ENCODE measurements at regions not wholly inside any gene's neighbourhood (a gene's known extent, or its start where the extent isn't known, plus 50 kb on each side); places are given as distances from the start of the nearest gene placed in this dataset.

GRCh38 chr14:87111126-87111525 is 881.9 kb downstream of the GALC start:
- no peak for DNase-seq (ENCODE audit: low read depth, low spot score)

DNA sequence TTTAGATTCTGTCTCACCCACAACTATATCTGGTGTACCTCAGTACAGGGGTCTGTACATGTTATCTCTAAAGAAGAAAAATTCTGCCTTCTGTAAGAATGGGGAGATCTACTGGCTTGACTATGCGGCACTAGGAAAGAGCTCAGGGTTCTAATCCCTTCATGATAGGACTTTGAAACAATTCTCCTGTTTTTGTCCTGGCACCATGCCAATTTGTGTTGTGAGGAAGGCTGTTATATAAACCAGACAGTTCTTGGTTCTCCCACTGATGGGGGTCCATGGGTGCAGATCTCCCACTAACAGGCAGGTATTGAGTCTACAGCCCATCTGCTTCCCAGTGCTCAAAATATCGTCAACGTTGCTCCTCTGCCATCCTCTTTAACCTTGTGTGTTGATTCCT is 883.7 kb downstream of the GALC start:
- no peak for DNase-seq (ENCODE audit: low read depth, low spot score)

GRCh38 chr14:87108726-87109125 is 884.3 kb downstream of the GALC start:
- DNase-seq (ENCODE audit: low read depth, low spot score) = no peak

- no peak for DNase-seq (ENCODE audit: low read depth, low spot score)
These were observed 890.1 kb downstream of the GALC start for GRCh38 chr14:87102811-87103378.

- no peak for DNase-seq (ENCODE audit: low read depth, low spot score)
These were observed 896.0 kb downstream of the GALC start for GRCh38 chr14:87097015-87097414.

DNA sequence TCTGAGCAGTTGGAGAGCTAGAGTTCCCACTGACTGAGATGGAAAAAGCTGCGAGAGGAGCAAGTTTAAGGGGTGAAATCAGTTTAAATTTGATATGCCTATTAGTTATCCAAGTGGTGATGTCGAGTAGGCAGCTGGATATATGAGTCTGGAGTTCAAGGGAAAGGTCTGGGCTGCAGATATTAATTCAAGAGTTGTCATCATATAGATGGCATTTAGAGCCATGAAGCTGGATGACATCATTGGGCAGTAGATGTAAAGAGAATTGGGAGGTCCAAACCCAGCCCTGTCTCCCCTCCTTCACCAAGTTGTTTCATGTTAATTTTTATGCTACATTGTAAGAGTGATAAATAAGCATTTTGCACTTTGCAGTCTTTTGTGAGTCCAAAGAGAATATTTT is 898.1 kb downstream of the GALC start:
- no peak for DNase-seq (ENCODE audit: low read depth, low spot score)

DNA sequence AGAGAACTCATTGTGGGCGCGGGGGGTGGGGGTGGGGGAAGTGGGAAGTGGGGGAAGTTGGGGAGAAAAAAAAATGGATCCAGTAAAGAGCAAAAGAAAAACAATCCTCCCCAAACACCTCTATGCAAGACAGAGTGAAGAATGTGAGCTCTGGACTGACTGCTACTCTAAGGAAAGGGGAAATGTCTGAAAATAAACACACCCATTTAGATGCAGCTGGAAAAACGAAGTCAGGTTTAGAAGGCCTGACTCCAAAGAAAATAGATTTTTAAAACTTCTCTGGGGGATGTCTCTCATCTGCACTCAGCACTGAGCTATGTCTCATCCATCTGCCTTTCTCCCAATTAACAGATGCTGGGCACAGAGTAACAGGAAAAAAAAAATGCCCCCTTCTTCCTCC is 904.4 kb downstream of the GALC start:
- no peak for DNase-seq (ENCODE audit: low read depth, low spot score)

DNA sequence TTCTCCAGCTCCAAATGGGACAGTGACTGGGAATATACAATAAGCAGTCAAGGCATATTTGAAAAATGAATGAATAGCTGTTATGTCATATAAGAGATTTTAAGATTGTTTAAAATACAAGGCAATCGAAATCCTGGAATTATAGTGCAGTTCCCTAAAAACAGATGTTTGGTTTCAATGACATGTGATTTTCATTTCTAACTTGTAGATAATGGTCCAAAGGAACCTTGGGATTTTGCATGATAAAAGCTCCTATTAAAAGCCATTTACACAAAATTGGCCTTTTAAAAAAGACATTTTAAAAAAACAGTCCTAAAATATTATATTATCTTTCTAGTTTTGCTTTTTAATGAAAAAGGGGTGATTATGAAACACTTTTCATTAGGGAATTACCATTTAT is 905.1 kb downstream of the GALC start:
- DNase-seq (ENCODE audit: low read depth, low spot score) = no peak

DNA sequence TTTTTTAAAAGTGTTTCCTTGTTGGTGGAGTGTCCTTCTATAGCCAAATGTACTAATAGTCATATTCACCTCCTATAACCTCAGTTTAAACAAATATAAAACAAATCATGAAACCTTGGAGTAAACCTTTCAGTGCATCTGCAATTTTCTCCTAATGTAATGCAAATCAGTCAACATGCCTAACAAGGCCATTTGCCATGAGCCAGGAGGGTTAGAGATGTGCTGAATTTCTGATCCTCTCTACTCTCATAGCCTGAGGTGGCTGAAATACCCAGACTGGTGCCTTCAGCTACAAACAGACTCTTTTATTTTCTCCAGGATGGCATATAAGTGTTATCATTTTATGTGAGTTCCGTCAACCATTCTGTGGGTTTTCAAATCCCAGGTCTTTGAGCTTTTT is 908.1 kb downstream of the GALC start:
- no peak for DNase-seq (ENCODE audit: low read depth, low spot score)

DNA sequence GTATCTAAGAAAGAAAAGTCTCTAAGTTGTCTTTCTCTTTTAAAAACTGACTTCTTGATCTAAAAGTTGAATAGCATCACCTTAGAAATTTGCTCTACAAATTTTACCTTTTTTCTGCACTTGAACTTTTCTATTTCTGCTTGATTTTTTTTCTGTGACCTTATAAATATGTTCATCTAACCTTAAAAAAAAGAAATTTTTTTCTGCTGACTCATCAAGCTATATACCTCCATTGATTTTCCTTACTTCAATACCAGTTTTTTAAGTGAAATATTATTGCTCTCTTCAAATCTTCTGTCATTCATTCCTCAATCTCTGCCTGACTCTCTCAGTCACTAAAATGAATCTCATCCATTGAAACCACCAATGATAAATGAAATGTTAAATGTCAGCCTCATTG is 910.1 kb downstream of the GALC start:
- DNase-seq (ENCODE audit: low read depth, low spot score) = no peak

- no peak for DNase-seq (ENCODE audit: low read depth, low spot score)
These were observed 912.0 kb downstream of the GALC start for GRCh38 chr14:87081004-87081403.

GRCh38 chr14:87080146-87080545 is 912.8 kb downstream of the GALC start:
- no peak for DNase-seq (ENCODE audit: low read depth, low spot score)

DNA sequence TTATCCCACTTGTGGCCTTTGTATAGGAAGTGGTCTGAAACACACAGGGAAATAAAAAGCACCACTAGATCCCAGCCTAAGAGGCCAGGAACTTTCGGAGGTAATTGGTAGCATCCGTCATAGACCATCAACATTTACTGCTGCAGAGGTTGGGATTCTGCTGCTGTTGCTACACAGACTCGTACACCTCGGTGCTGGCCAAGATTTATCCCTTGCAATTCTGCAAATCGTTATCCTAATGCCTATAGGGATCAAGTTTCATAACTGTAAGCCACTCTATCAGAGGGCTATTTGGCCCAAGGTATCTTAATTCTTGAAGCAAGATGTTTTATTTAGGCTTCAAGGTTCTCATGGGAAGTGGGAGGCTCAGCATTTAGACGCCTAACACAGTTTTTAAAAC is 913.6 kb downstream of the GALC start:
- no peak for DNase-seq (ENCODE audit: low read depth, low spot score)

GRCh38 chr14:87076922-87077321 is 916.1 kb downstream of the GALC start:
- DNase-seq (ENCODE audit: low read depth, low spot score) = no peak

GRCh38 chr14:87076146-87076545 is 916.8 kb downstream of the GALC start:
- no peak for DNase-seq (ENCODE audit: low read depth, low spot score)

GRCh38 chr14:87073880-87074570 is 919.0 kb downstream of the GALC start:
- DNase-seq (ENCODE audit: low read depth, low spot score) = no peak

- DNase-seq (ENCODE audit: low read depth, low spot score) = no peak
These were observed 925.4 kb downstream of the GALC start for GRCh38 chr14:87067591-87067990.

DNA sequence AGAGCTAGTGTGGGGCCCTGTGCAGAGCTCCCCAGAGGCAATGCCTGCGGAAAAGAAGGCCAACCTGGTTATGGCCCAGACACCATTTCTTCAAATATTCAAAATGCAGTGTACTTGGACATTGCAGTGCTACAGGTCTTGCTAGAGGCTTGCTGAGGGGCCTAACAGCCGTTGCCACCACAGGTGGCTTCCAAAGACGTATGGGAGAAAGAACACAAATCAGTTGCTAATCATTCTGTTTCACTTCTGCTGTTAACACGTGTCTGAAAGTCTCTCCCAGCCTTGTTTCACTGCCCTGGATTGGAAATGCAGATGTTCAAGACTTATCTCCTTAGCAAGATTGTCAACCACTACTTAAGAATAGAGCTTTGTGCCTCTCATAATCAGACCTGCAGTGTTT is 925.9 kb downstream of the GALC start:
- no peak for DNase-seq (ENCODE audit: low read depth, low spot score)

DNA sequence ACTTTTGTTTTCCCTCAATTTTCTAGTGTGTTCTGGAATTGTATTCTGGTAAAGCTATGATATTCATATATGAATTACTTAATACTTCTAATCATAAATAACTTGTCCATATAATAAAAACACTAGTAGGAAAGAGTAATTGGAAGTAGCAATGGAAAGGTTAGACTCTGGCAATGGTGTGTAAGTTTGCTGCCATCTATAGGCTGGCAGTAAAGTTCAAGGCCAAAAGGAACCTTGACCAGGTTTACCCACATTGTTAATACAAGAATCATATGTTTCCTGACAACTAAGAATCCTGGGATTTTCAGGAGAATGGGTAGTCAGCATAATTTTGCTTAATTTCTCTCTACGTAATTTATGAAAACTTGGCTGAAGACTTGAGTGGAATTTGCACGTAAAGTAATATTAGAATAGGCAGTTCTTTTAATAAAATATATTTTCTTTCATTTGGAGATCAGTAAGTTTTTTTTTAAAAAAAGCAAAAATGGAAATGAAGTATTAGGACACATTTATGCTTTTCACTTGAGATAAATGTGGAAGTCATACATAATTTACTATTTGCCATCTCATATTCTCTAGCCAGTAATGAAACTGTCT is 926.7 kb downstream of the GALC start:
- no peak for DNase-seq (ENCODE audit: low read depth, low spot score)

DNA sequence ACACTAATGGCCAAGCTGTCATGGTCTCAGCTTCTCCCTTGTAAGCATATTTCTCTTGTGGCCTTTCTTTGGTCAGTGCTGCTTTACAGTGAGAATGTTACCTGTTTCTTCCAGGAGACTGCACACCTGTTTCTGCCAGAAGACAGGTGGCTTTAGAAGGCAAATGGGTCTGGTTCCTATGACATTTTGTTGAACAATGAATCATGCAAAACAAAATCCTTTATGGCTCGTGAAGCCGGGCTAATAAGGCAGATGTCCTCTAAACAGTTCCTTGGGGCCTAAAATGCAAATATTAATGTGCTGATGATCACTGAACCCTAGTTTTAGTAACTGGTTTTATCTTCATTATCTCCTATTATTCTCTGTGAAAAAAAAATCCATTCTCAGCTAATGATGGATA is 927.6 kb downstream of the GALC start:
- DNase-seq (ENCODE audit: low read depth, low spot score) = no peak

GRCh38 chr14:87063181-87063580 is 929.8 kb downstream of the GALC start:
- DNase-seq (ENCODE audit: low read depth, low spot score) = no peak

- DNase-seq (ENCODE audit: low read depth, low spot score) = no peak
These were observed 932.6 kb downstream of the GALC start for GRCh38 chr14:87060405-87060804.

GRCh38 chr14:87059060-87059839 is 933.7 kb downstream of the GALC start:
- no peak for DNase-seq (ENCODE audit: low read depth, low spot score)

Measured in activated CD4-positive, CD25-positive, alpha-beta regulatory T cell treated with anti-CD3 and anti-CD28 coated beads, Interleukin-2, amount 50 U/mL, for 16 hours (primary cell).